ENCODE measurements at regions not wholly inside any gene's neighbourhood (a gene's known extent, or its start where the extent isn't known, plus 50 kb on each side); places are given as distances from the start of the nearest gene placed in this dataset.

DNA sequence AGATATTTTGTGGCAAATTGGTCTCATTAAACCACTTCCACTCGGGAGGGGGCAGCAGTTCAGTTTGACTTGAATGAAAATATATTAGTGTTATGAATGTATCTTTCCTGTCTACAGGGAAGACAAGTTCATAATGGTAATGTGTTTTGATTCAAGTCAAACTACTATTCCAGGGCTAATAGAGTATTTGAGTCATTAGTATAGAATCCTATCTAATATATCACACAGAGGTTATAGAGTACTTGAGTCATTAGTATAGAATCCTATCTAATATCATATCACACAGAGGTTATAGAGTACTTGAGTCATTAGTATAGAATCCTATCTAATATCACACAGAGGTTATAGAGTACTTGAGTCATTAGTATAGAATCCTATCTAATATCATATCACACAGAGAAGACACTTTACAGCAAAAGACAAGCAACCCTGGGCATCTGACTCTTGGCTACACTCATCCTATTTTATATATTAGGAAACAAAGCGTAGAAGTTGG lies 199.7 kb upstream of the MAGI2 start:
- TF ChIP-seq, protein P1, sequence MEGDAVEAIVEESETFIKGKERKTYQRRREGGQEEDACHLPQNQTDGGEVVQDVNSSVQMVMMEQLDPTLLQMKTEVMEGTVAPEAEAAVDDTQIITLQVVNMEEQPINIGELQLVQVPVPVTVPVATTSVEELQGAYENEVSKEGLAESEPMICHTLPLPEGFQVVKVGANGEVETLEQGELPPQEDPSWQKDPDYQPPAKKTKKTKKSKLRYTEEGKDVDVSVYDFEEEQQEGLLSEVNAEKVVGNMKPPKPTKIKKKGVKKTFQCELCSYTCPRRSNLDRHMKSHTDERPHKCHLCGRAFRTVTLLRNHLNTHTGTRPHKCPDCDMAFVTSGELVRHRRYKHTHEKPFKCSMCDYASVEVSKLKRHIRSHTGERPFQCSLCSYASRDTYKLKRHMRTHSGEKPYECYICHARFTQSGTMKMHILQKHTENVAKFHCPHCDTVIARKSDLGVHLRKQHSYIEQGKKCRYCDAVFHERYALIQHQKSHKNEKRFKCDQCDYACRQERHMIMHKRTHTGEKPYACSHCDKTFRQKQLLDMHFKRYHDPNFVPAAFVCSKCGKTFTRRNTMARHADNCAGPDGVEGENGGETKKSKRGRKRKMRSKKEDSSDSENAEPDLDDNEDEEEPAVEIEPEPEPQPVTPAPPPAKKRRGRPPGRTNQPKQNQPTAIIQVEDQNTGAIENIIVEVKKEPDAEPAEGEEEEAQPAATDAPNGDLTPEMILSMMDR (IDR thresholded peaks at IDR 0.05; ENCODE audit: low read depth, low read length) = no peak
- TF ChIP-seq MYC (IDR thresholded peaks at IDR 0.05; ENCODE audit: low read depth, low read length) (no peak), POLR2A (IDR thresholded peaks at IDR 0.05; ENCODE audit: extremely low read depth, insufficient read length) (no peak)

Measured in NB4 (cell line).